ENCODE measurements at regions not wholly inside any gene's neighbourhood (a gene's known extent, or its start where the extent isn't known, plus 50 kb on each side); places are given as distances from the start of the nearest gene placed in this dataset.
"Not testable (repeated sequence)": the region's sequence is repeated elsewhere in the genome, so short reads cannot be mapped to it uniquely, and the experiment has no call there.

- no peak for DNase-seq (ENCODE audit: extremely low read depth in 1 of 11, low read depth in 9 of 11, low spot score in 4 of 11)
These were observed 238.9 kb upstream of the ID2 start for GRCh38 chr2:8442833-8443486.

- DNase-seq (ENCODE audit: extremely low read depth in 1 of 11, low read depth in 9 of 11, low spot score in 4 of 11): no peak
These were observed 236.3 kb upstream of the ID2 start for GRCh38 chr2:8445580-8445979.

GRCh38 chr2:8446751-8447150 is 235.1 kb upstream of the ID2 start:
- not testable (repeated sequence) for DNase-seq (ENCODE audit: extremely low read depth in 1 of 11, low read depth in 9 of 11, low spot score in 4 of 11)

- DNase-seq (ENCODE audit: extremely low read depth in 1 of 11, low read depth in 9 of 11, low spot score in 4 of 11): no peak
These were observed 234.1 kb upstream of the ID2 start for GRCh38 chr2:8447610-8448221.

GRCh38 chr2:8448824-8449556 is 232.9 kb upstream of the ID2 start:
- no peak for DNase-seq (ENCODE audit: extremely low read depth in 1 of 11, low read depth in 9 of 11, low spot score in 4 of 11)

- no peak for DNase-seq (ENCODE audit: extremely low read depth in 1 of 11, low read depth in 9 of 11, low spot score in 4 of 11)
These were observed 230.6 kb upstream of the ID2 start for GRCh38 chr2:8451273-8451672.

GRCh38 chr2:8452296-8452695 is 229.6 kb upstream of the ID2 start:
- no peak for DNase-seq (ENCODE audit: extremely low read depth in 1 of 11, low read depth in 9 of 11, low spot score in 4 of 11)

GRCh38 chr2:8452979-8453903 is 228.6 kb upstream of the ID2 start:
- DNase-seq (ENCODE audit: extremely low read depth in 1 of 11, low read depth in 9 of 11, low spot score in 4 of 11): no peak

GRCh38 chr2:8453904-8454302 is 228.0 kb upstream of the ID2 start:
- DNase-seq (ENCODE audit: extremely low read depth in 1 of 11, low read depth in 9 of 11, low spot score in 4 of 11): no peak

- DNase-seq (ENCODE audit: extremely low read depth in 1 of 11, low read depth in 9 of 11, low spot score in 4 of 11): no peak
These were observed 227.1 kb upstream of the ID2 start for GRCh38 chr2:8454797-8455196.

GRCh38 chr2:8455236-8456150 is 226.4 kb upstream of the ID2 start:
- no peak for DNase-seq (ENCODE audit: extremely low read depth in 1 of 11, low read depth in 9 of 11, low spot score in 4 of 11)

GRCh38 chr2:8456151-8457091 is 225.4 kb upstream of the ID2 start:
- no peak for DNase-seq (ENCODE audit: extremely low read depth in 1 of 11, low read depth in 9 of 11, low spot score in 4 of 11)

GRCh38 chr2:8457092-8457481 is 224.8 kb upstream of the ID2 start:
- no peak for DNase-seq (ENCODE audit: extremely low read depth in 1 of 11, low read depth in 9 of 11, low spot score in 4 of 11)

- DNase-seq (ENCODE audit: extremely low read depth in 1 of 11, low read depth in 9 of 11, low spot score in 4 of 11): no peak
These were observed 224.0 kb upstream of the ID2 start for GRCh38 chr2:8457699-8458502.

GRCh38 chr2:8458503-8459459 is 223.1 kb upstream of the ID2 start:
- no peak for DNase-seq (ENCODE audit: extremely low read depth in 1 of 11, low read depth in 9 of 11, low spot score in 4 of 11)

- no peak for DNase-seq (ENCODE audit: extremely low read depth in 1 of 11, low read depth in 9 of 11, low spot score in 4 of 11)
These were observed 222.4 kb upstream of the ID2 start for GRCh38 chr2:8459474-8459873.

Measured in renal cortex interstitium (tissue), 11 donors.